ENCODE measurements at regions not wholly inside any gene's neighbourhood (a gene's known extent, or its start where the extent isn't known, plus 50 kb on each side); places are given as distances from the start of the nearest gene placed in this dataset.

DNA sequence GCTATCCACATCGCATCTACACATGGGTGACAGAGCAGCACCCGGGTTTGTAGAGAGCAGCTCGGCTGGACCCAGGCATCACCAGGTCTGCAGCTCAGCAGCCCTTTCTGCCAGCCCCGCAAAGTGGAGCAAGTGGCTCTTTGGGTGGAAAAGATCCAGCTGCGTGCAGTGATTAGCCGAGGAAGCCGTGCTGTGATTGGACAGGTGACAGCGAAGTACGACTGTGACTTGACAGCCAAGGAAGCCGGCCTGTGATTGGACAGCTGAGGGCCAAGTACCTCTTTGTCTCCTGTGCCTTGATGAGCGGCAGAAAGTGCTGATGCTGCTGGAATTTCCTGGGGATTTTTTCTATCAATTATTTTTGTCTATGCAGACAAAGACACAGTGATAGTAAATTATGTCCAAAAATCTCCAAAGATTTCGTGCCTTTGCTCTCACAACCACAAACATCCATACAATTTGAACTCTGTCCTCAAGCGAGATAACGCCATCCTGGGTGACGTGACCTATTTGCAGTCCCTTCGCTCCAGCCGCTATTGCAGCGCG lies 62.3 kb upstream of the GPR31 start:
- TF ChIP-seq YY1 (IDR thresholded peaks at IDR 0.05; ENCODE audit: insufficient read depth, insufficient read length) (no peak), ZNF274 (IDR thresholded peaks at IDR 0.05; ENCODE audit: low read depth, low read length) (no peak)
